Sigmoid colon (tissue), 4 donors: ENCODE measurements at regions not wholly inside any gene's neighbourhood (a gene's known extent, or its start where the extent isn't known, plus 50 kb on each side); places are given as distances from the start of the nearest gene placed in this dataset.

ENCODE experiments used
- EP300 ChIP-seq, 4 donors: sonication (generic); formaldehyde crosslinking; IDR thresholded peaks; one replicate each; pipeline ENCODE4 v1.6.1; 2017; ENCODE audit warnings: antibody characterized with exemption in 4 of 4
- POLR2AphosphoS5 ChIP-seq, 4 donors: sonication (generic); formaldehyde crosslinking; IDR thresholded peaks; one replicate each; pipeline ENCODE4 v1.6.1; 2017; ENCODE audit warnings: antibody characterized with exemption in 4 of 4
- TF ChIP-seq, protein P1 (sequence below), 4 experiments: fragments of 450-650 bp in 3 of 4; fragments of 200-600 bp in 1 of 4; IDR thresholded peaks; one replicate each; pipeline ENCODE4 v1.5.1; 2016 to 2019; ENCODE audit warnings: antibody characterized with exemption in 4 of 4, mild to moderate bottlenecking in 3 of 4, moderate library complexity in 2 of 4

DNA sequence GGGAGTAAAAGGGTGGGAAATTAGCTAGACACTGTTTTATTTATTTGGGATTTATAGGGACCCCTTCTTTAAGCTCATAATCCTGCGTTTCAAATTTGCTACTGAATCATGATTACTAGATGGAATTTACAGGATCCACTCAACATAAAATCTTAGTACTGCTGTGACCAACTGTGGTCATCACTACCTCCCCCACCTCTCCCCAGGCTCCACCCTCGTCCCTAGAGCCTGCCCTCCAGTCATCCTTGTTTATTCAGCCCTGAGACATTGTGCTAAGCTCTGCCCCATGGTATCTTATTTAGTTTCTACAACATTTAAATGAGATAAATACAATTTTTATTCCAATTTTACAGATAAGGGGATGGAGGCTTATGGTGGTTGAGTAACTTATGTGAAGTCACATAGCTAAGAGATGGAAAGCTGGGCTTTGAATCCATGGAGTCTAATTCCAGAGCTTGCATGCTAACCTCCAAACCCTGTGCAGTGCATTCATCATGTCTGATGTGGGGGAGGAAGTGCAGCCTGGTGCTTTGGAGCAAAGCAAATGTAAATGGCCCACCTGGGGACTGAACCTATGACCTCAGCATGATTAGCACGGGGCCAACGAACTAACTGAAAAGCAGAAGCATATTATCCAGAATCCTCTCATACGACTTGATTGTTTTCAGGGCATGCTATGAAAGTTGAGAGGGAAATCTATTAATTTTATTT is 502.4 kb downstream of the TMEM182 start:
- TF ChIP-seq, protein P1, sequence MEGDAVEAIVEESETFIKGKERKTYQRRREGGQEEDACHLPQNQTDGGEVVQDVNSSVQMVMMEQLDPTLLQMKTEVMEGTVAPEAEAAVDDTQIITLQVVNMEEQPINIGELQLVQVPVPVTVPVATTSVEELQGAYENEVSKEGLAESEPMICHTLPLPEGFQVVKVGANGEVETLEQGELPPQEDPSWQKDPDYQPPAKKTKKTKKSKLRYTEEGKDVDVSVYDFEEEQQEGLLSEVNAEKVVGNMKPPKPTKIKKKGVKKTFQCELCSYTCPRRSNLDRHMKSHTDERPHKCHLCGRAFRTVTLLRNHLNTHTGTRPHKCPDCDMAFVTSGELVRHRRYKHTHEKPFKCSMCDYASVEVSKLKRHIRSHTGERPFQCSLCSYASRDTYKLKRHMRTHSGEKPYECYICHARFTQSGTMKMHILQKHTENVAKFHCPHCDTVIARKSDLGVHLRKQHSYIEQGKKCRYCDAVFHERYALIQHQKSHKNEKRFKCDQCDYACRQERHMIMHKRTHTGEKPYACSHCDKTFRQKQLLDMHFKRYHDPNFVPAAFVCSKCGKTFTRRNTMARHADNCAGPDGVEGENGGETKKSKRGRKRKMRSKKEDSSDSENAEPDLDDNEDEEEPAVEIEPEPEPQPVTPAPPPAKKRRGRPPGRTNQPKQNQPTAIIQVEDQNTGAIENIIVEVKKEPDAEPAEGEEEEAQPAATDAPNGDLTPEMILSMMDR (IDR thresholded peaks at IDR 0.05) = no peak
- TF ChIP-seq EP300 (IDR thresholded peaks at IDR 0.05) (no peak), POLR2AphosphoS5 (IDR thresholded peaks at IDR 0.05) (no peak)
